GM21825 (cell line): ENCODE measurements at regions not wholly inside any gene's neighbourhood (a gene's known extent, or its start where the extent isn't known, plus 50 kb on each side); places are given as distances from the start of the nearest gene placed in this dataset.

Source experiments
- ATAC-seq: cut with Tn5 transposase; IDR thresholded peaks from one replicate; pipeline ENCODE4 v1.9.1; 2021; ENCODE audit warnings: mild to moderate bottlenecking, moderate library complexity; ENCODE audit not compliant: unreplicated experiment

- no peak for ATAC-seq
Measured at GRCh38 chr10:124267231-124267885, 151.4 kb downstream of the OAT start.

- ATAC-seq = no peak
Measured at GRCh38 chr10:124266468-124267230, 152.1 kb downstream of the OAT start.

- ATAC-seq = no peak
Measured at GRCh38 chr10:124265776-124266467, 152.8 kb downstream of the OAT start.

- no peak for ATAC-seq
Measured at GRCh38 chr10:124265391-124265745, 153.4 kb downstream of the OAT start.

GRCh38 chr10:124264711-124265390 is 153.9 kb downstream of the OAT start:
- ATAC-seq = no peak

GRCh38 chr10:124264271-124264670 is 154.5 kb downstream of the OAT start:
- ATAC-seq = no peak

GRCh38 chr10:124263726-124264125 is 155.0 kb downstream of the OAT start:
- no peak for ATAC-seq

- ATAC-seq = no peak
Measured at GRCh38 chr10:124262971-124263370, 155.8 kb downstream of the OAT start.

- ATAC-seq = no peak
Measured at GRCh38 chr10:124262234-124262865, 156.4 kb downstream of the OAT start.

GRCh38 chr10:124259139-124259825 is 159.4 kb downstream of the OAT start:
- no peak for ATAC-seq

- ATAC-seq = no peak
Measured at GRCh38 chr10:124257781-124258180, 160.9 kb downstream of the OAT start.

- ATAC-seq = no peak
Measured at GRCh38 chr10:124256151-124256550, 162.6 kb downstream of the OAT start.

- ATAC-seq = no peak
Measured at GRCh38 chr10:124255556-124255955, 162.2 kb upstream of the CHST15 start.

GRCh38 chr10:124254490-124254889 is 161.1 kb upstream of the CHST15 start:
- ATAC-seq = no peak

GRCh38 chr10:124253006-124253405 is 159.6 kb upstream of the CHST15 start:
- no peak for ATAC-seq

- no peak for ATAC-seq
Measured at GRCh38 chr10:124252097-124252715, 158.8 kb upstream of the CHST15 start.

GRCh38 chr10:124251317-124252065 is 158.1 kb upstream of the CHST15 start:
- ATAC-seq = no peak

- ATAC-seq = no peak
Measured at GRCh38 chr10:124250506-124250905, 157.1 kb upstream of the CHST15 start.

GRCh38 chr10:124249812-124250432 is 156.5 kb upstream of the CHST15 start:
- no peak for ATAC-seq
